ENCODE measurements at regions not wholly inside any gene's neighbourhood (a gene's known extent, or its start where the extent isn't known, plus 50 kb on each side); places are given as distances from the start of the nearest gene placed in this dataset.
"Not testable (repeated sequence)": the region's sequence is repeated elsewhere in the genome, so short reads cannot be mapped to it uniquely, and the experiment has no call there.

GRCh38 chr9:81782313-81782995 is 93.1 kb upstream of the TLE1 start:
- POLR2A ChIA-PET: no interaction called here
- peaks cover 0 to 2% (median 0%) of the 10 kb centered on the region in 9 donors for H3K9me3 Mint-ChIP-seq
- H3K4me3 Mint-ChIP-seq: no peak overlapping the region
- peaks cover 0 to 2% (median 0%) of the 10 kb centered on the region in 3 donors for H3K36me3 Mint-ChIP-seq
- no peak overlapping the region for H3K27ac Mint-ChIP-seq
- ATAC-seq (no peak), DNase-seq (no peak)
- H3K27me3 Mint-ChIP-seq: no peaks in the 10 kb centered on the region
- H3K4me1 Mint-ChIP-seq: no peaks in the 10 kb centered on the region

- ATAC-seq (no peak), DNase-seq (no peak)
- Mint-ChIP-seq H3K27me3 (no peaks in the 10 kb centered on the region), H3K36me3 (no peaks in the 10 kb centered on the region), H3K4me1 (peaks cover 0 to 2% (median 0%) of the 10 kb centered on the region in 4 donors), H3K27ac (no peak overlapping the region), H3K4me3 (no peak overlapping the region), H3K9me3 (peaks cover 0 to 4% (median 0%) of the 10 kb centered on the region in 9 donors)
- POLR2A ChIA-PET: no interaction called here
Measured at GRCh38 chr9:81787747-81788632, 98.6 kb upstream of the TLE1 start.

DNA sequence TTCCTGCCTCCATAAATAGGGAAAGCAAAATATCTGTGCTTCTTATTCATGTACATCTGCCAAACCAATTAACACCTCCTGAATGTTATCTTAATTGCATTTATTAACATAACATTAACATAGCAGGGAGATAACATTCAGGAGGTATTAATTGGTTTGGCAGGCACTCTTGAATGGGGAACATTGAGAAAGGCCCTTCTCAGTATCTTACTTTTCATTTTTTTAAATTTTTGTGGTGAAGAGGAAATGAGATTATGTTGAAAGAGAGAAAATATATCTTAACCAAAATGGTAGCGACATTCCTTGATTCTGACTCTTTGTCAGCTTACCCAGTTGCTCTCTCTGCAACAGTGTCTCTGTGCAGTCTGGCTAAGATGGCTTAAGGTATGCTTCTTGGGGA is 100.4 kb upstream of the TLE1 start:
- ATAC-seq (no peak), DNase-seq (no peak)
- POLR2A ChIA-PET: no interaction called here
- Mint-ChIP-seq H3K36me3 (no peaks in the 10 kb centered on the region), H3K4me3 (no peak overlapping the region), H3K9me3 (peaks cover 0 to 5% (median 0%) of the 10 kb centered on the region in 9 donors), H3K27ac (no peak overlapping the region), H3K4me1 (peaks cover 0 to 2% (median 0%) of the 10 kb centered on the region in 4 donors), H3K27me3 (peaks cover 0 to 3% (median 0%) of the 10 kb centered on the region in 5 donors)

- POLR2A ChIA-PET: no interaction called here
- no peak for ATAC-seq
- peaks cover 0 to 2% (median 0%) of the 10 kb centered on the region in 4 donors for H3K4me1 Mint-ChIP-seq
- H3K27ac Mint-ChIP-seq: no peak overlapping the region
- H3K27me3 Mint-ChIP-seq: peaks cover 0 to 3% (median 0%) of the 10 kb centered on the region in 5 donors
- H3K9me3 Mint-ChIP-seq: peaks cover 0 to 9% (median 0%) of the 10 kb centered on the region in 9 donors
- H3K4me3 Mint-ChIP-seq: no peak overlapping the region
- DNase-seq: no peak
- H3K36me3 Mint-ChIP-seq: no peaks in the 10 kb centered on the region
Measured at GRCh38 chr9:81790166-81790565, 100.8 kb upstream of the TLE1 start.

GRCh38 chr9:81791076-81791475 is 101.7 kb upstream of the TLE1 start:
- ATAC-seq (no peak), DNase-seq (no peak)
- POLR2A ChIA-PET: no interaction called here
- peaks cover 0 to 3% (median 0%) of the 10 kb centered on the region in 5 donors for H3K27me3 Mint-ChIP-seq
- peaks cover 0 to 10% (median 0%) of the 10 kb centered on the region in 9 donors for H3K9me3 Mint-ChIP-seq
- no peaks in the 10 kb centered on the region for H3K36me3 Mint-ChIP-seq
- H3K4me3 Mint-ChIP-seq: no peak overlapping the region
- H3K27ac Mint-ChIP-seq: no peak overlapping the region
- peaks cover 0 to 2% (median 0%) of the 10 kb centered on the region in 4 donors for H3K4me1 Mint-ChIP-seq

DNA sequence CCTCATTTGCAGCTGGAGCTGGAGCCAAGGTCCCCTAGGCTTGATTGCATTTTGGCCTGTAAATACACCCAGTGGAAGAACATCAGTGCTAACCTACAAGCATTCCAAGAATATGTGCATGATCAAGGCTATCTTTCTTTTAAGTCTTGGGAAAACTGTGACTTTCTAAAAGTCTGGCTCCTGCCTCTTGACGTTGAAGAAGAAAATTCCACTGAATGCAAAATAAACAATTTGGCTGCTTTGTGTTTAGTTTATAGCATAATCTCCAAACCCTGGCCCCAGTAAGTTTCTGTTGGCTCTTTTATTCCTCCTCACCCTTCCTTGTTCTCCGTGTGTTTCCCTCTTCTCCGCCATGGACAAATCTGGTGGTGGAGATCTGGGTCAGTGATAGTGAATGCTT is 109.3 kb upstream of the TLE1 start:
- H3K27ac Mint-ChIP-seq: no peak overlapping the region
- DNase-seq (no peak), ATAC-seq (no peak)
- H3K9me3 Mint-ChIP-seq: peaks cover 0 to 7% (median 0%) of the 10 kb centered on the region in 9 donors
- H3K4me3 Mint-ChIP-seq: no peak overlapping the region
- peaks cover 0 to 3% (median 0%) of the 10 kb centered on the region in 5 donors for H3K27me3 Mint-ChIP-seq
- no peaks in the 10 kb centered on the region for H3K4me1 Mint-ChIP-seq
- POLR2A ChIA-PET: no interaction called here
- no peaks in the 10 kb centered on the region for H3K36me3 Mint-ChIP-seq

GRCh38 chr9:81801190-81801589 is 111.8 kb upstream of the TLE1 start:
- ATAC-seq: no peak
- Mint-ChIP-seq H3K36me3 (no peaks in the 10 kb centered on the region), H3K27ac (no peak overlapping the region), H3K4me1 (peaks cover 0 to 2% (median 0%) of the 10 kb centered on the region in 4 donors), H3K9me3 (no peaks in the 10 kb centered on the region), H3K27me3 (peaks cover 0 to 5% (median 0%) of the 10 kb centered on the region in 5 donors), H3K4me3 (no peak overlapping the region)
- DNase-seq: no peak
- POLR2A ChIA-PET: no interaction called here

DNA sequence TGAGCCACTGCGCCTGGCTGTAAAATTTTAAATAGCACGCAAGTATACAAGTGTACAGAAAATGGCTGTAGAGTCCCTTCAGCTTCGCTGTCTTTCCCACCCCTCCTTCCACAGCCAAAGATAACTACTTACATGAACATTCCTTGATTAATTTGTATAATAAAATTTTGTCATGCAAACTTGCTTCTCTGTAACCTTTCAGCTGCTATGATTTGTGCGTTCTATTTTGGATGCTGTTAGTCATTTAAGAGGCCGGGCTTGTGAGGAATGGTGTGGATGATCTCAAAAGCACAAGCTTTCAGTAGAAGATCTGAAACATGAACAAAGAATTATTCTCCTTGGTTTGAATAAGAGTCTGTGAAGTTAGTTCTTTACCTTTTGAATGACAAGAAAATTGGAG is 115.0 kb upstream of the TLE1 start:
- Mint-ChIP-seq H3K4me1 (peaks cover 0 to 2% (median 0%) of the 10 kb centered on the region in 4 donors), H3K27ac (no peak overlapping the region), H3K9me3 (no peaks in the 10 kb centered on the region), H3K36me3 (no peaks in the 10 kb centered on the region), H3K27me3 (peaks cover 0 to 4% (median 0%) of the 10 kb centered on the region in 5 donors), H3K4me3 (no peak overlapping the region)
- no peak for DNase-seq
- POLR2A ChIA-PET: no interaction called here
- no peak for ATAC-seq

DNA sequence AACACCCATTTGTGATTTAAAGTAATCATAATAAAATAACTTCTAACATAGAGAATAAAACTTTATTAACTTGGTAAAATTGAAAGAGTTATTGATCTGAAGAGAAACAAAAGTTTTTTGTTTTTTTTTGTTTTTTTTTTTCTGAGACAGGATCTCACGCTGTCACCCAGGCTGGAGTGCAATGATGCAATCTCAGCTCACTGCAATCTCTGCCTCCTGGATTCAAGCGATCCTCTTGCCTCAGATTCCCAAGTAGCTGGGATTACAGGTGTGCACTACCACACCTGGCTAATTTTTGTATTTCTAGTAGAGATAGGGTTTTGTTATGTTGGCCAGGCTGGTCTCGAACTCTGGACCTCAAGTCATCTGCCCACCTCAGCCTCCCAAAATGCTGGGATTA is 116.5 kb upstream of the SPATA31D4 start:
- H3K27me3 Mint-ChIP-seq, H3K9me3 Mint-ChIP-seq, DNase-seq, POLR2A ChIA-PET, ATAC-seq, H3K36me3 Mint-ChIP-seq, H3K27ac Mint-ChIP-seq, H3K4me3 Mint-ChIP-seq: not testable (repeated sequence)
- peaks cover 11 to 28% (median 23%) of the 10 kb centered on the region in 4 donors for H3K4me1 Mint-ChIP-seq

DNA sequence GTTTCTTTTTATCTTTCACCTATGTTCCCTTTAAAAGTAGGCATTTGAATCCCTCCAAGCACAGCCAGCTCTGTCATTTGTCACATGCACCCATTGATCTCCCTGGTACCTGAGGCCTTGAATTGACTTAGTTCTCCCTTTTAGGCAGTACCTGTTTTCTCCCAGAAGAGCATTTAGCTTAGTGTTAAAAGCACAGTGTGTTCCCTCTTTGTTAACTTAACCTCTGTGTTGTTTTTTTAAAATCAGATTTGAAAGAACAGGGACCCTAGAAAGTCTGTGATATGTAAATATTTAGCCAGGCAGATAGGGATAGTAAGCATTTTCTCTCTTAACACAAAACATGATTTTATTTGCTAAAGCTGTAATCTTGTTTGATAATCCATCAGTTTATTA is 113.8 kb upstream of the SPATA31D4 start:
- DNase-seq: no peak
- H3K27me3 Mint-ChIP-seq: no peaks in the 10 kb centered on the region
- peaks cover 11 to 29% (median 24%) of the 10 kb centered on the region in 4 donors for H3K4me1 Mint-ChIP-seq
- H3K36me3 Mint-ChIP-seq: no peaks in the 10 kb centered on the region
- no peak for ATAC-seq
- POLR2A ChIA-PET: no interaction called here
- peak overlapping the region in 1 of 10 donors; percentile 7 for H3K4me3 Mint-ChIP-seq
- H3K27ac Mint-ChIP-seq: peak overlapping the region in 4 of 10 donors; percentile 54 to 79 (median 74)
- H3K9me3 Mint-ChIP-seq: peaks cover 0 to 1% (median 0%) of the 10 kb centered on the region in 9 donors

DNA sequence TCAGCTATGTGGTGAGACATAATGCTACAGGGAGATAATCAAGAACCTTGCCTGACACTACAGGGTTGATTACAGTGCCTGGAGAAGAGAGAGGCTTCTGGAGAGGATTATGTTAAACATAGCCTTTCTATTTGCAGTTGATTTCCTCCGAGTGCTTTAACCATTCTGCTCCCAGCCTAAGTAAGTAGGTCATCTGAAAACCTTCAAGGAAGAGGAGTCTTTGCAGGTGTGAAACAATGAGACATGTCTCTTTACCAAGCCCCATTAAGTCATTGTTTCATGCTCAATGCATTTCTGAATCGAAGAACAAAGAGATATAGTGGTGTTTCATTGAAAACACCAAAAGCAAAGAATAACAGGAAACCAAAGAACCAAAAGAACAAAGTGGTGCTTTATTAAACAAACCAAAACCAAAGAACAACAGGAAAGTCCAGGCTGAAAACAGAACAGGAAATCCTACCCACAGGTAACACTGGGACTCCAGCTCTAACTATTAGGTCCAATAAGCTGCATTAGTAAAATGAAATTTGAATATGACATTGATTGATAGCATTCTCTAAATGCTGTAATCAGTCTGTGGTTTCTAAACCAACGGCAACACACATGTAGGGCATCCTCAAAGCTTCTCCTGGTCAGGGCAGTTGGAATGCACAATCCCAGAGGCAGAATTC is 113.3 kb upstream of the SPATA31D4 start:
- peak overlapping the region in 5 of 10 donors; percentile 3 to 20 (median 8) for H3K4me3 Mint-ChIP-seq
- peak in 1 of 10 donors; percentile 2 for DNase-seq
- POLR2A ChIA-PET: no interaction called here

DNA sequence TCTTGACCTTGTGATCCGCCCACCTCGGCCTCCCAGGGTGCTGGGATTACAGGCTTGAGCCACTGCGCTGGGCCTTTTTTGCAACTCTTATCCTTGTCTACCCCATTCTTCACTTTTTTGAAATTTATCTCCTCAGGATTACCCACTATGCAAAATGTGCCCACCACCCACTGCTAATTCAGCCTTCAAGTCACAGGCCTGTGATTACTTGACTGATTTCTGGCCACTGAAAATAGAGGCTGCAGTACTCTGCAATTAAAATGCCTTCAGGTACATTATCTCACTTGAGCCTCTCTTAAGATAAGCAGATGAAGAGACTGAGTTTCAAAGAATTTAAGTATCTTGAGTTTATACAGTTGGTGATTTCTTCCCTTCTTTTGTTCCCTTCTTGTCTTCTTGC is 112.4 kb upstream of the SPATA31D4 start:
- DNase-seq (no peak), ATAC-seq (no peak)
- no peaks in the 10 kb centered on the region for H3K36me3 Mint-ChIP-seq
- H3K4me1 Mint-ChIP-seq: peaks cover 11 to 29% (median 24%) of the 10 kb centered on the region in 4 donors
- POLR2A ChIA-PET: no interaction called here
- no peaks in the 10 kb centered on the region for H3K27me3 Mint-ChIP-seq
- peaks cover 0 to 1% (median 0%) of the 10 kb centered on the region in 9 donors for H3K9me3 Mint-ChIP-seq
- no peak overlapping the region for H3K4me3 Mint-ChIP-seq
- H3K27ac Mint-ChIP-seq: peak overlapping the region in 1 of 10 donors; percentile 21

More for the DNA sequence above, 113.3 kb upstream of the SPATA31D4 start:
- no peaks in the 10 kb centered on the region for H3K27me3 Mint-ChIP-seq
- H3K27ac Mint-ChIP-seq: peak overlapping the region in 6 of 10 donors; percentile 3 to 79 (median 62)
- peaks cover 0 to 1% (median 0%) of the 10 kb centered on the region in 9 donors for H3K9me3 Mint-ChIP-seq
- H3K4me1 Mint-ChIP-seq: peaks cover 11 to 29% (median 24%) of the 10 kb centered on the region in 4 donors
- peak in 1 of 2 donors; percentile 14 for ATAC-seq
- no peaks in the 10 kb centered on the region for H3K36me3 Mint-ChIP-seq

DNA sequence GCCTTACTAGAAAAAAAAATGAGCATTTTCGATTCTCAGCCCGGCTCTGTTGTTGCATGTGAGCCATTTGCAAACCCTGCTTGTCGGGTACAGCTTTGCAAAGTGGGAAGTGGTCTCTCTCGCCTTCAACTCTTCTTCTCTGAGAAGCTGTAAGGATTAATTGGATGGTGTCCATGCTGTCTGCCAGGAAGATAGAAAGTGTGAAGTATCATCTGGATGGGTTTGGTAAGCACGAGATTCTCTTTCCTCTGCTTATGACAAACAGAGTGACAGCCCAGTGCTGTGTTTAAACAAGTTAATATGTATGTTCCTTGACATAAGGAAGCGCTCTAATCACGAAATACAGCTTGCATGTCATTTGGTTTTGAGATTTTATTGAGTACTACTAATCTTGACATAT is 109.1 kb upstream of the SPATA31D4 start:
- ATAC-seq: no peak
- POLR2A ChIA-PET: no interaction called here
- Mint-ChIP-seq H3K4me3 (no peak overlapping the region), H3K9me3 (no peaks in the 10 kb centered on the region), H3K27me3 (no peaks in the 10 kb centered on the region), H3K27ac (no peak overlapping the region), H3K36me3 (no peaks in the 10 kb centered on the region), H3K4me1 (peaks cover 9 to 24% (median 16%) of the 10 kb centered on the region in 4 donors)
- no peak for DNase-seq

Data from naive thymus-derived CD8-positive, alpha-beta T cell (primary cell).